ENCODE measurements at regions not wholly inside any gene's neighbourhood (a gene's known extent, or its start where the extent isn't known, plus 50 kb on each side); places are given as distances from the start of the nearest gene placed in this dataset.

DNA sequence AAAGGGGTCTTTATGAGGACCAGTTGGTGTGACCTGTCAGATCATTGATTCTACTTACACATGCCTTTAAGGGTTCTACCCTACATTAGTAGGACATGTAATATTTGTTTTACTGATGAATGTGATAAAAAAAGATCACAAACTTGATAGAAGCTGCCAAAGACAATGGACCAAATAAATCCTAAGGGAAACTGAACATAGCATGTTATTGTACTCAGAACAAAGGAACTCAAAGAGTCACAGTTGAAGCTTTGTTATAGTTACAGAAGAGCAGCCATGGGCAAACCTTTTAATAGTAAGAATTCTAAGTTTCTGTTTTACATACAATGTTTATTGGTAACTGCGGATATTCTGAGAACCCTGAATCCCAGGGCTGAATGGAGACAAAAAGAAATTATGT lies 780.1 kb downstream of the SLITRK6 start:
- ATAC-seq (no peak), DNase-seq (no peak)
- TF ChIP-seq, protein P1, sequence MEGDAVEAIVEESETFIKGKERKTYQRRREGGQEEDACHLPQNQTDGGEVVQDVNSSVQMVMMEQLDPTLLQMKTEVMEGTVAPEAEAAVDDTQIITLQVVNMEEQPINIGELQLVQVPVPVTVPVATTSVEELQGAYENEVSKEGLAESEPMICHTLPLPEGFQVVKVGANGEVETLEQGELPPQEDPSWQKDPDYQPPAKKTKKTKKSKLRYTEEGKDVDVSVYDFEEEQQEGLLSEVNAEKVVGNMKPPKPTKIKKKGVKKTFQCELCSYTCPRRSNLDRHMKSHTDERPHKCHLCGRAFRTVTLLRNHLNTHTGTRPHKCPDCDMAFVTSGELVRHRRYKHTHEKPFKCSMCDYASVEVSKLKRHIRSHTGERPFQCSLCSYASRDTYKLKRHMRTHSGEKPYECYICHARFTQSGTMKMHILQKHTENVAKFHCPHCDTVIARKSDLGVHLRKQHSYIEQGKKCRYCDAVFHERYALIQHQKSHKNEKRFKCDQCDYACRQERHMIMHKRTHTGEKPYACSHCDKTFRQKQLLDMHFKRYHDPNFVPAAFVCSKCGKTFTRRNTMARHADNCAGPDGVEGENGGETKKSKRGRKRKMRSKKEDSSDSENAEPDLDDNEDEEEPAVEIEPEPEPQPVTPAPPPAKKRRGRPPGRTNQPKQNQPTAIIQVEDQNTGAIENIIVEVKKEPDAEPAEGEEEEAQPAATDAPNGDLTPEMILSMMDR (IDR thresholded peaks at IDR 0.05 in 4 of 5, conservative IDR thresholded peaks at IDR 0.05 in 1 of 5) = no peak
- TF ChIP-seq POLR2A (IDR thresholded peaks at IDR 0.05) = no peak
- Histone ChIP-seq H3K9me3 (no peaks in the 10 kb centered on the region), H3K27ac (no peak overlapping the region), H3K4me1 (no peaks in the 10 kb centered on the region), H3K36me3 (no peaks in the 10 kb centered on the region), H3K4me3 (no peak overlapping the region), H3K27me3 (no peaks in the 10 kb centered on the region)
- intact Hi-C loops (cut with DNase I; ENCODE audit: low total_unique reads) = no loop called here
- in situ Hi-C loops (cut with MboI; ENCODE audit: low sequenced_read_pairs in 4 of 4) = no loop called here

DNA sequence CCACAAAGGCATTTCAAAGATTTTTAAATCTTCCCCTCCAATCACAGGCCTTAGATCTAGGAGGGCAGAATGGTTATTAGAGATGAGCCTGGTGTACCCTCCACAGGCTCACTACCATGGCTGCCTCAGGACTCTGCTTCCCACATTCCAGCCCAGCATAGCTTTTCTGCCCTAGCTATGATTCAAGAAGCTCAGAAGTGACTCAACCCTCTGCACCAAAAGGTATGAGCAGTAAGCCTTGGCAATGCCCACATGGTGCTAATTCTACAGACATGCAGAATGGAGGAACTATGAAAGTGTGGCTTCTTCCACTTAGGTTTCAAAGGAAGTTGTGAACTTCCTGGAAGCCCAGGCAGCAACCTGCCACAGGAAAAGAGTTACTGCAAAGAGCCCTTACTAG lies 786.2 kb downstream of the SLITRK6 start:
- no peak for TF ChIP-seq POLR2A (IDR thresholded peaks at IDR 0.05)
- TF ChIP-seq, protein P1 (IDR thresholded peaks at IDR 0.05 in 4 of 5, conservative IDR thresholded peaks at IDR 0.05 in 1 of 5) = no peak
- Histone ChIP-seq H3K4me1 (no peaks in the 10 kb centered on the region), H3K4me3 (no peak overlapping the region), H3K27ac (no peak overlapping the region), H3K9me3 (no peaks in the 10 kb centered on the region), H3K36me3 (no peaks in the 10 kb centered on the region), H3K27me3 (no peaks in the 10 kb centered on the region)
- ATAC-seq (no peak), DNase-seq (no peak)
- intact Hi-C loops (cut with DNase I; ENCODE audit: low total_unique reads) (no loop called here), in situ Hi-C loops (cut with MboI; ENCODE audit: low sequenced_read_pairs in 4 of 4) (no loop called here)

GRCh38 chr13:85009447-85009846 lies 789.8 kb downstream of the SLITRK6 start:
- intact Hi-C loops (cut with DNase I; ENCODE audit: low total_unique reads) = no loop called here
- Histone ChIP-seq H3K9me3 (no peaks in the 10 kb centered on the region), H3K27ac (no peak overlapping the region), H3K4me3 (no peak overlapping the region), H3K27me3 (no peaks in the 10 kb centered on the region), H3K4me1 (no peaks in the 10 kb centered on the region), H3K36me3 (no peaks in the 10 kb centered on the region)
- TF ChIP-seq, protein P1 (IDR thresholded peaks at IDR 0.05 in 4 of 5, conservative IDR thresholded peaks at IDR 0.05 in 1 of 5) = no peak
- TF ChIP-seq POLR2A (IDR thresholded peaks at IDR 0.05) = no peak
- in situ Hi-C loops (cut with MboI; ENCODE audit: low sequenced_read_pairs in 4 of 4) = no loop called here
- no peak for ATAC-seq
- DNase-seq = no peak

- in situ Hi-C loops (cut with MboI; ENCODE audit: low sequenced_read_pairs in 4 of 4) = no loop called here
- DNase-seq (no peak), ATAC-seq (no peak)
- H3K36me3 ChIP-seq = no peaks in the 10 kb centered on the region
- no peak overlapping the region for H3K4me3 ChIP-seq
- H3K4me1 ChIP-seq = no peaks in the 10 kb centered on the region
- intact Hi-C loops (cut with DNase I; ENCODE audit: low total_unique reads) = no loop called here
- no peaks in the 10 kb centered on the region for H3K27me3 ChIP-seq
- H3K9me3 ChIP-seq = no peaks in the 10 kb centered on the region
- H3K27ac ChIP-seq = no peak overlapping the region
- TF ChIP-seq, protein P1 (IDR thresholded peaks at IDR 0.05 in 4 of 5, conservative IDR thresholded peaks at IDR 0.05 in 1 of 5) = no peak
- no peak for TF ChIP-seq POLR2A (IDR thresholded peaks at IDR 0.05)
These were observed 800.0 kb downstream of the SLITRK6 start for GRCh38 chr13:84999252-84999651.

- ATAC-seq (no peak), DNase-seq (no peak)
- TF ChIP-seq, protein P1 (IDR thresholded peaks at IDR 0.05 in 4 of 5, conservative IDR thresholded peaks at IDR 0.05 in 1 of 5) = no peak
- no peak for TF ChIP-seq POLR2A (IDR thresholded peaks at IDR 0.05)
- no peak overlapping the region for H3K4me3 ChIP-seq
- H3K27me3 ChIP-seq = no peaks in the 10 kb centered on the region
- no peaks in the 10 kb centered on the region for H3K9me3 ChIP-seq
- no peak overlapping the region for H3K27ac ChIP-seq
- H3K4me1 ChIP-seq = no peaks in the 10 kb centered on the region
- intact Hi-C loops (cut with DNase I; ENCODE audit: low total_unique reads) (no loop called here), in situ Hi-C loops (cut with MboI; ENCODE audit: low sequenced_read_pairs in 4 of 4) (no loop called here)
- H3K36me3 ChIP-seq = no peaks in the 10 kb centered on the region
These were observed 800.5 kb downstream of the SLITRK6 start for GRCh38 chr13:84998681-84999080.
